Heart right ventricle (tissue), 16 donors: ENCODE measurements at regions not wholly inside any gene's neighbourhood (a gene's known extent, or its start where the extent isn't known, plus 50 kb on each side); places are given as distances from the start of the nearest gene placed in this dataset.

ENCODE experiments used
- ATAC-seq, 8 donors: fragments of 200-7000 bp; cut with Tn5 transposase; one replicate each; pipeline ENCODE4 v1.9.1; 2020; ENCODE audit warnings: mild to moderate bottlenecking in 8 of 8, moderate library complexity in 8 of 8, moderate number of reproducible peaks in 1 of 8
- DNase-seq, 2 donors: peaks; one replicate each; pipeline ENCODE4 v3.0.0-alpha.2; 2020
- H3K27ac ChIP-seq, 10 donors: fragments of 200-600 bp; sonication (generic) in 2 of 10; one replicate each; pipeline versions ENCODE4 v1.5.0 to v1.8.0; 2020 to 2022; ENCODE audit warnings: mild to moderate bottlenecking in 3 of 10
- H3K27me3 ChIP-seq, 7 donors: fragments of 200-600 bp; one replicate each; pipeline ENCODE4 v1.8.0; 2021 to 2022; ENCODE audit warnings: mild to moderate bottlenecking in 2 of 7
- H3K36me3 ChIP-seq, 9 donors: fragments of 200-600 bp; sonication (generic) in 1 of 9; one replicate each; pipeline versions ENCODE4 v1.5.0 to v1.8.0; 2020 to 2022; ENCODE audit warnings: mild to moderate bottlenecking in 2 of 9
- H3K4me1 ChIP-seq, 9 donors: fragments of 200-600 bp; sonication (generic) in 1 of 9; one replicate each; pipeline versions ENCODE4 v1.5.0 to v1.8.0; 2020 to 2022; ENCODE audit warnings: mild to moderate bottlenecking in 4 of 9
- H3K4me3 ChIP-seq, 10 donors: fragments of 200-600 bp; sonication (generic) in 2 of 10; one replicate each; pipeline versions ENCODE4 v1.5.0 to v1.8.0; 2020 to 2022; ENCODE audit warnings: mild to moderate bottlenecking in 7 of 10, moderate library complexity in 2 of 10
- H3K9me3 ChIP-seq, 11 donors: fragments of 200-600 bp in 10 of 11; sonication (generic) in 2 of 11; one replicate each; pipeline versions ENCODE4 v1.5.0 to v1.8.0; 2013 to 2022; ENCODE audit warnings: mild to moderate bottlenecking in 2 of 11, control low read depth in 1 of 11, moderate library complexity in 1 of 11
- CTCF ChIP-seq, 9 donors: fragments of 200-600 bp; sonication (generic) in 2 of 9; IDR thresholded peaks; one replicate each; pipeline versions ENCODE4 v1.5.0 to v1.8.0; 2021 to 2022; ENCODE audit warnings: antibody characterized with exemption in 9 of 9, mild to moderate bottlenecking in 5 of 9, moderate library complexity in 1 of 9
- WGBS, 2 donors: extraction: QIAGEN DNeasy Blood & Tissue Kit; methylation state at CpG; one replicate each; pipeline ENCODE4 v1.1.7; 2013; ENCODE audit warnings: inconsistent platforms in 1 of 2; 5-methylcytosine and 5-hydroxymethylcytosine counted together
- intact Hi-C, 10 donors: fragments of 100-400 bp; cut with DNase I; formaldehyde crosslinking; loops; one replicate each; pipeline versions ENCODE4 v1.11.1 to v1.14.2; 2022
- donor health status: Arrhythmogenic right ventricular cardiomyopathy.
- donor health status: ischemic (EF 13 %, LVEDD 7.1; RV severe dilation, severe dysfunction).
- donor health status: healthy with polysubstance abuse.
- donor health status: DM: no; HTN: yes; CAD: no.
- donor health status: DM: no; HTN: no; CAD: no.
- donor health status: ischemic (EF 25% LVEDD 6.9; RV normal size, moderate dysfunction).
- donor health status: ischemic (EF 25% LVEDD 5.7; RV mildly dilated, moderate dysfunction).
- donor health status: healthy.
- donor health status: DM: yes; HTN: yes; CAD: no.
- donor health status: Ischemic cardiomyopathy.
- donor health status: ischemic (EF 35%, LVEDD 5.7; RV mildly dilated, moderate dysfunction).
- donor health status: nonischemic (EF 11% LVEDD 7.7; RV severe dilation, severe dysfunction).
- donor health status: DM: yes; HTN: yes; CAD: no.
- donor health status: PGD.
- donor health status: ischemic (EF 29% LVEDD 5.4; RV normal size, mild dysfunction).
- donor health status: nonischemic (EF 23%, LVEDD 6.1; RV moderate dilation, normal function).

- Histone ChIP-seq H3K4me1 (peaks cover 0 to 24% (median 13%) of the 10 kb centered on the region in 9 donors), H3K4me3 (no peak overlapping the region), H3K27ac (no peak overlapping the region), H3K36me3 (no peaks in the 10 kb centered on the region), H3K9me3 (no peaks in the 10 kb centered on the region), H3K27me3 (no peaks in the 10 kb centered on the region)
- ATAC-seq, result no peak
- WGBS, 2 donors, result 95% methylated on average over 1 of the region's 1 CpG
- intact Hi-C loops, result loop anchor here in 2 of 10 donors (10.0 kb wide), 2 partner anchors 49 to 89 kb away; no protein-coding TSS in a partner anchor
- no peak for TF ChIP-seq CTCF (IDR thresholded peaks at IDR 0.05)
- no peak for DNase-seq
Measured at GRCh38 chr3:29185706-29186105, 95.2 kb upstream of the RBMS3 start.

GRCh38 chr3:29186131-29186599 is 94.7 kb upstream of the RBMS3 start:
- H3K27ac ChIP-seq, result no peak overlapping the region
- no peaks in the 10 kb centered on the region for H3K9me3 ChIP-seq
- DNase-seq (no peak), ATAC-seq (no peak)
- no peak overlapping the region for H3K4me3 ChIP-seq
- 98 to 100% methylated on average over 1 of the region's 1 CpG for WGBS, 2 donors
- peaks cover 0 to 21% (median 13%) of the 10 kb centered on the region in 9 donors for H3K4me1 ChIP-seq
- TF ChIP-seq CTCF (IDR thresholded peaks at IDR 0.05), result no peak
- intact Hi-C loops, result loop anchor here in 2 of 10 donors (10.0 kb wide), 2 partner anchors 49 to 89 kb away; no protein-coding TSS in a partner anchor
- H3K36me3 ChIP-seq, result no peaks in the 10 kb centered on the region
- H3K27me3 ChIP-seq, result no peaks in the 10 kb centered on the region

- no peak for TF ChIP-seq CTCF (IDR thresholded peaks at IDR 0.05)
- Histone ChIP-seq H3K27me3 (no peaks in the 10 kb centered on the region), H3K36me3 (no peaks in the 10 kb centered on the region), H3K4me3 (no peak overlapping the region), H3K9me3 (no peaks in the 10 kb centered on the region), H3K4me1 (peaks cover 0 to 11% (median 6%) of the 10 kb centered on the region in 9 donors), H3K27ac (peak overlapping the region in 1 of 10 donors; percentile 0)
- DNase-seq, result no peak
- ATAC-seq, result no peak
- intact Hi-C loops, result loop anchor here in 2 of 10 donors (10.0 kb wide), 2 partner anchors 48 to 88 kb away; no protein-coding TSS in a partner anchor
- WGBS, 2 donors, result 57 to 68% methylated on average over 3 of the region's 3 CpGs
Measured at GRCh38 chr3:29186982-29187725, 93.7 kb upstream of the RBMS3 start.

- Histone ChIP-seq H3K4me3 (no peak overlapping the region), H3K9me3 (peaks cover 0 to 12% (median 8%) of the 10 kb centered on the region in 11 donors), H3K4me1 (peaks cover 0 to 8% (median 0%) of the 10 kb centered on the region in 9 donors), H3K27me3 (no peaks in the 10 kb centered on the region), H3K27ac (no peak overlapping the region), H3K36me3 (no peaks in the 10 kb centered on the region)
- intact Hi-C loops, result loop anchor here in 2 of 10 donors (10.0 kb wide), 2 partner anchors 45 to 85 kb away; no protein-coding TSS in a partner anchor
- no peak for ATAC-seq
- TF ChIP-seq CTCF (IDR thresholded peaks at IDR 0.05), result no peak
- DNase-seq, result no peak
Measured at GRCh38 chr3:29189328-29189727, 91.5 kb upstream of the RBMS3 start.
